HepG2 (cell line): ENCODE measurements at regions not wholly inside any gene's neighbourhood (a gene's known extent, or its start where the extent isn't known, plus 50 kb on each side); places are given as distances from the start of the nearest gene placed in this dataset.

Experiments
- EP300 ChIP-seq, 3 experiments: sonication (generic) in 1 of 3; formaldehyde crosslinking in 1 of 3; IDR thresholded peaks; 2 replicates each; pipeline versions ENCODE4 v1.5.1 to v1.6.1; 2011 to 2020; ENCODE audit warnings: low read depth in 2 of 3, low read length in 2 of 3, borderline replicate concordance in 1 of 3, improper control_type of control experiment in 1 of 3, mild to moderate bottlenecking in 1 of 3, missing genetic modification reagents in 1 of 3, moderate library complexity in 1 of 3
- ESRRA ChIP-seq: sonication (generic); formaldehyde crosslinking; IDR thresholded peaks from 2 replicates; pipeline ENCODE4 v1.5.1; 2020; ENCODE audit warnings: mild to moderate bottlenecking, low read depth, missing genetic modification reagents
- SMC3 ChIP-seq: IDR thresholded peaks from 2 replicates; pipeline ENCODE4 v1.6.1; 2011; ENCODE audit warnings: low read length, improper control_type of control experiment
- ZNF674 ChIP-seq: sonication (generic); formaldehyde crosslinking; IDR thresholded peaks from 2 replicates; pipeline ENCODE4 v1.5.0; 2020; ENCODE audit warnings: low read depth, mild to moderate bottlenecking, missing genetic modification reagents
- ZSCAN30 ChIP-seq: sonication (generic); formaldehyde crosslinking; IDR thresholded peaks from 2 replicates; pipeline ENCODE4 v1.5.0; 2020; ENCODE audit warnings: mild to moderate bottlenecking, missing genetic modification reagents
- TF ChIP-seq, protein P1 (sequence below): IDR thresholded peaks from 2 replicates; pipeline ENCODE4 v1.6.1; 2012; ENCODE audit warnings: low read length, improper control_type of control experiment
- TF ChIP-seq, protein P2 (sequence below): sonication (generic); IDR thresholded peaks from 2 replicates; pipeline ENCODE4 v1.6.1; 2016; ENCODE audit warnings: low read depth, borderline replicate concordance

DNA sequence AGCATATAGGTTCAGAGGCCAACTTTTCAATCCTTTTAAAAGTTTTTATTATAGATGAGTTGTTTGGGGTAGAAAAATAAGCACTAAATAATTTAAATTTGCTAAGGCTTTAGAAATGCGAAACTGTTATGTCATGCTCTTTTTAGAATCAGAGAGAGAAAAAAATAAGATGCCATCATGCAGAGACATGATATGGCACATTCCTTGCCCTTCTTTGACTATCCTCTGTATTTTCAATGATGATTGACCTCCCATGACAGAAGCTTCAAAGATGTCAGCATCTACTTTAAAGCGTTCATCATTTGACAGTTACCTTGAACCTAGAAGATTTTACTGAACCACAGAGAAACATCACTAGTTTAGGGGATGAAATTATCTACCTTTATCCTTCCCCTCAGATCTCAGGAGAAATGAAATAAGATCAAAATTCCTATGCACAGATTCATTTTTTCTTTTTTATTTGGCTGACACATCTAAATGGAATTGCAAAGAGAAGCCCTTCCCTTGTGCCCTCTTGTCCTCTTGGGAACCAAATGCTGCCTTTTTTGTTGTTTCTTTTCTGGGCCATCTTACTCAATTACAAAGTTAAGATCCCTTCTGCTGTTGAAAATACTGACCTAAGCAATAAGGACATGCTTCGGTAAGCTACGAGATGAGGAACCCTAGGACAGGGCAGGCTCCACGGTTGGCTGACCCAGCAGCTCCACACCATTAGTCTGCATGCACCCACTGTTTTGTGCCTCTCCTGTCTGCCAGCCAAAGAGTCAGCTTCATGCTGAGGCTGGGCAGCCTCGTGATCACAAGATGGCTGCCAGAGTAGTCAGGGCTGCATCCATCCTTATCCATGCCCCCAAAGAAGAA, 289.7 kb upstream of the TPM1 start:
- TF ChIP-seq, protein P1, sequence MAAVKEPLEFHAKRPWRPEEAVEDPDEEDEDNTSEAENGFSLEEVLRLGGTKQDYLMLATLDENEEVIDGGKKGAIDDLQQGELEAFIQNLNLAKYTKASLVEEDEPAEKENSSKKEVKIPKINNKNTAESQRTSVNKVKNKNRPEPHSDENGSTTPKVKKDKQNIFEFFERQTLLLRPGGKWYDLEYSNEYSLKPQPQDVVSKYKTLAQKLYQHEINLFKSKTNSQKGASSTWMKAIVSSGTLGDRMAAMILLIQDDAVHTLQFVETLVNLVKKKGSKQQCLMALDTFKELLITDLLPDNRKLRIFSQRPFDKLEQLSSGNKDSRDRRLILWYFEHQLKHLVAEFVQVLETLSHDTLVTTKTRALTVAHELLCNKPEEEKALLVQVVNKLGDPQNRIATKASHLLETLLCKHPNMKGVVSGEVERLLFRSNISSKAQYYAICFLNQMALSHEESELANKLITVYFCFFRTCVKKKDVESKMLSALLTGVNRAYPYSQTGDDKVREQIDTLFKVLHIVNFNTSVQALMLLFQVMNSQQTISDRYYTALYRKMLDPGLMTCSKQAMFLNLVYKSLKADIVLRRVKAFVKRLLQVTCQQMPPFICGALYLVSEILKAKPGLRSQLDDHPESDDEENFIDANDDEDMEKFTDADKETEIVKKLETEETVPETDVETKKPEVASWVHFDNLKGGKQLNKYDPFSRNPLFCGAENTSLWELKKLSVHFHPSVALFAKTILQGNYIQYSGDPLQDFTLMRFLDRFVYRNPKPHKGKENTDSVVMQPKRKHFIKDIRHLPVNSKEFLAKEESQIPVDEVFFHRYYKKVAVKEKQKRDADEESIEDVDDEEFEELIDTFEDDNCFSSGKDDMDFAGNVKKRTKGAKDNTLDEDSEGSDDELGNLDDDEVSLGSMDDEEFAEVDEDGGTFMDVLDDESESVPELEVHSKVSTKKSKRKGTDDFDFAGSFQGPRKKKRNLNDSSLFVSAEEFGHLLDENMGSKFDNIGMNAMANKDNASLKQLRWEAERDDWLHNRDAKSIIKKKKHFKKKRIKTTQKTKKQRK: no peak
- no peak for TF ChIP-seq ZSCAN30 (CRISPR knock-in tag)
- TF ChIP-seq ESRRA: no peak
- no peak for TF ChIP-seq ZNF674
- TF ChIP-seq, protein P2, sequence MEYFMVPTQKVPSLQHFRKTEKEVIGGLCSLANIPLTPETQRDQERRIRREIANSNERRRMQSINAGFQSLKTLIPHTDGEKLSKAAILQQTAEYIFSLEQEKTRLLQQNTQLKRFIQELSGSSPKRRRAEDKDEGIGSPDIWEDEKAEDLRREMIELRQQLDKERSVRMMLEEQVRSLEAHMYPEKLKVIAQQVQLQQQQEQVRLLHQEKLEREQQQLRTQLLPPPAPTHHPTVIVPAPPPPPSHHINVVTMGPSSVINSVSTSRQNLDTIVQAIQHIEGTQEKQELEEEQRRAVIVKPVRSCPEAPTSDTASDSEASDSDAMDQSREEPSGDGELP: no peak
- no peak for TF ChIP-seq EP300 (IDR thresholded peaks at IDR 0.05; ENCODE audit: low read depth in 2 of 2, low read length in 2 of 2)
- no peak for TF ChIP-seq EP300 (CRISPR knock-in tag; IDR thresholded peaks at IDR 0.05; ENCODE audit: borderline replicate concordance)
- TF ChIP-seq SMC3: no peak
